NCI-H774 (cell line): ENCODE measurements at regions not wholly inside any gene's neighbourhood (a gene's known extent, or its start where the extent isn't known, plus 50 kb on each side); places are given as distances from the start of the nearest gene placed in this dataset.
"Not testable (repeated sequence)": the region's sequence is repeated elsewhere in the genome, so short reads cannot be mapped to it uniquely, and the experiment has no call there.

ENCODE experiments used
- DNase-seq: peaks from one replicate; lab custom pipeline; 2025; lab: John Stamatoyannopoulos, UW

- DNase-seq = no peak
These were observed 252.5 kb downstream of the SMAD2 start for GRCh38 chr18:47677952-47678351.

DNA sequence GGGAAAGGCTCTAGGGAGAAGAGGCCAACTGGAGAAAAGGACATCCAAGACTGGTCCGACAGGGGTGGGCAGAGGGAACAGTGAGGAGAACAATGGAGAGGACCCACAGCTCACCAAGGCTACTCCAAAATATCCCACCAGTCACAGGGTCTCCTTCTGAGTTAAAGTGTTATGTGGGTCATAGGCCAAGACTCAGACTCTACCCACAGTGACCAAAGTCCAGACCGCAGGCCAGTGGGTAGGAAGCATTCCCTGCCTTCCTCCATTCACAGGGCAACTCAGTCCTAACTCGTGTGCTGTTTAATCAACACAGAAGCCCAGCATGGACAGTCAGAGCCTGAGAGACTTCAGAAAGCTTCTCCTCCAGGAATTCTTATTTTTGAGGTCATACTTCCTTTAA lies 260.6 kb downstream of the SMAD2 start:
- DNase-seq = no peak

GRCh38 chr18:47658498-47658897 lies 272.0 kb downstream of the SMAD2 start:
- no peak for DNase-seq

GRCh38 chr18:47654988-47655387 lies 275.5 kb downstream of the SMAD2 start:
- no peak for DNase-seq

DNA sequence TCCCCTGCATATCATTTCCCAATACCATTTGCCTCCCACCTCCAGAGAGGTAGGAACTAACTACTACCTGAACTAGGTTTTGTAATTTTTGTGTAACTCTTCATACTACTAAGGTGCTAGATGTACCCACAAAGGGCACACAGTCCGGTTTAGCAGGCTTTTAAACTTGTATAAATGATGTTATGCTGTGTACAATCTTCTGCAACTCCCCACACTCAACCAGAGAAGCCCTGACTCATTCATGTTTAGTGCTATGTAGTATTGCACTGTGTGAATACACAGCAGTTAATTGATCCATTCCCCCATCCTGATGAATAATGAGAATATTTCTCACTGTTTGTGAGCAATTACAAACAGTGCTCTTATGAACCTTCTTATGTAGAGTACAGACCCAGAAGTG lies 285.6 kb downstream of the SMAD2 start:
- no peak for DNase-seq

DNA sequence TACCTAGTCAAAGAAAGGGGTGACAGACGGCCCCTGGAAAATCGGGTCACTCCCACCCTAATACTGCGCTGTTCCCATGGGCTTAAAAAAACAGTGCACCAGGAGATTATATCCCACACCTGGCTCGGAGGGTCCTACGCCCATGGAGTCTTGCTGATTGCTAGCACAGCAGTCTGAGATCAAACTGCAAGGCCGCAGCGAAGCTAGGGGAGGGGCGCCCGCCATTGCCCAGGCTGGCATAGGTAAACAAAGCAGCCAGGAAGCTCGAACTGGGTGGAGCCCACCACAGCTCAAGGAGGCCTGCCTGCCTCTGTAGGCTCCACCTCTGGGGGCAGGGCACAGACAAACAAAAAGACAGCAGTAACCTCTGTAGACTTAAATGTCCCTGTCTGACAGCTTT lies 292.9 kb downstream of the SMAD2 start:
- DNase-seq = not testable (repeated sequence)

- DNase-seq = no peak
These were observed 295.0 kb downstream of the SMAD2 start for GRCh38 chr18:47635416-47635815.

DNA sequence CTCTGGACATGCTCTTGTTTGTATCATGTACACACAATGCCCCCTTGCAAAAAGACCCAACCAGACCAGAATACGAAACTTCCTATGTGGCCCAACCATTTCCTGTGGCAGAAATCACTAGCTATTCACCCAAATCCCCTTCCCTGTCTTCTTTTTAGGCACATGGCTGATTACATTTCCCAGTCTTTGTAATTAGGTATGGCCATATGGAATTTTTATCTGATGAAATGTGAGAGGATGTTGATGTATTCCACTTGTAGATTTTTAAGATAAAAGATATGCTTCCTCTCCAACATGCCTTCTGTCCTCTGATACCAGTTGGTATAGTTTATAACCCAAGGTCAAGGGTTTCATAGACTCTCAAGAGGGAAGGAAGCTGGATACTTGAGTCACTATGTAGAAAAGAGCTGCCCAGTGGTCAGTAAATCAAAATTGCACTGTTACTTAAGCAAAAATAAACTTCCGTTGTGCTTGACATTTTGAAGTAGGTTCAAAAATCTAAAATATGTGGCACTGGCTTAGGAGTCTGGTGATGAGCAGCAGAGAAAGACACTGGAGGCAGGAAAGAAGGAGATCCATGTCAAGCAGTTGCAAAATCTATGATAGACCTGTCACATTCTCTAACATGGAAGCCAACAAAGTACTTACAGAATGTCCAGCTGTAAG lies 297.4 kb downstream of the SMAD2 start:
- no peak for DNase-seq

- no peak for DNase-seq
These were observed 301.6 kb downstream of the SMAD2 start for GRCh38 chr18:47628893-47629292.

GRCh38 chr18:47628240-47628781 lies 302.1 kb downstream of the SMAD2 start:
- no peak for DNase-seq

DNA sequence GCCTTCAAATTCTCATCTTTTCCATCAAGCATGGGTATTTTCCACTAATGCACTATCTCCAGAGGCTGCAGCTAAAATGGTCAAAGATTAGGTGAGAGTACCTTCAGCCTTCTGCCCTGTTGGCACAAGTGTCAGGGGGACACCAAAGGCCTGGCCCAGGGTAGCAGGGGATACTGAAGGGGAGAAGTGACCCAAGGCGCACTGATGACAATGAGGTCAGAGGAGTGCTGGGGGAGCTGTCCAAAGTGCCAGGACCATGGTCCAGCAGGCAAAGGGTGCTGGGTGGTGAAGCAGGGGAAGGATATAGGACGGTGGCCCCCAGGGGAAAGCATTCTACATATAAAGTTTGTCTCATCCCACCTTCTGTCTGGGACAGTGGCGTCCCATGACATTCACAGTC lies 303.4 kb downstream of the SMAD2 start:
- DNase-seq = no peak

GRCh38 chr18:47619771-47620448 lies 310.5 kb downstream of the SMAD2 start:
- DNase-seq = no peak

GRCh38 chr18:47618758-47619157 lies 311.7 kb downstream of the SMAD2 start:
- DNase-seq = no peak

- DNase-seq = no peak
These were observed 315.4 kb downstream of the SMAD2 start for GRCh38 chr18:47615043-47615442.

DNA sequence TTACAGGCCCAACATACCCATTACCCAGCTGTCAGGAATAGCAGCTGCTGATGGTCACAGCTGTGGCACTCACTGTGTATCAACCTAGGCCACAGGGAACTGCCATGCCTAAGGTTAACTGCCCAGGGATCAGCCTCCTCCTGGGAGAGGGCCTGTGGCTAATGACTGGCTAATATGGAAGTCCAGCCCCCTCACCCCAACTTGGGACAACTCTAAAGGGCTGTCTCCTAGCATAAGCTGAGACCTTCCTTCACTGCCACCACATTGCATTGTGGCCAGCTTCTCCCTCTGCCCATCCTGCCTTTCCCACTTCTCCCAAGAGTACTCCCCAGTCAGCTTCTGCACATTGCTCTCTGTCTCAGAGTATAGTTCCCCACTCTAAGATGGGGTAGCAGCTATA lies 316.5 kb downstream of the SMAD2 start:
- no peak for DNase-seq

- no peak for DNase-seq
These were observed 318.8 kb downstream of the SMAD2 start for GRCh38 chr18:47611649-47612048.

DNA sequence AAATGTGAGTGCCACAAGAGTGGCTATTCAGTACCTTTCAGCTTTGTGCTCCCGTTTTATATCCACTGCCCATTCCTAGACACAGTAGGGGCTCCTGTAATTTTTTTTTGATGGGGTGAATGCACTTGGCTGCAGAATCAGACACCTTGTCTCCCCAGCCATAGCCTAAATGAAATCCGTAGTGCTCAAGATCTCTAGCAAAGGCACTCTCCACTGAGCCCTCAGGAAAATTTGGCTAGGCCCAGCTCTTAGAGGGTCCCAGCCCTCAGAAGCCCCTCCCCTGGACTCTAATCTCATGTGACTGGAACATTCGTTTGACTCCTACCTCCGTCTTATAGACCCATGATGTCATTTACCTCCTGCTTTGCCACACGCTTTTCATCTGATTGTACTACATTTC lies 323.9 kb downstream of the SMAD2 start:
- no peak for DNase-seq

DNA sequence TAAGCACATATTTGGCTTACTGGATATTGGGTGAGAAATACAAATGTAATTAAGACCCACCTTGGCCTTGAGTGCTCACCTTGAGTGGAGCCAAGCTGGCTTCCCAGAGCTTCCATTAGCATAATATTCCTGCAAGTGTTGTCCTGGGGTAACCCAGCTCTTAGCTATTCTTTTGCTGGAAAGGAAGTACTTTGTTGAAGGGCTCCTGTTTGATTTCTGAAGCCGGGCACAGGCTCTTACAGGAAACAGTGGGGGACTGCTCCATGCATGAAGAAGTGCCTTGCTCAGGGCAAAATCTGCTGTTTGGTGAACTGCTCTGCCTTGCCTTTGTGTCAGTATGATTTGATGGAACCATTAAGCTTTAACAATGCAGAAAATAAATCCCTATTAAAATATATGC lies 325.4 kb downstream of the SMAD2 start:
- no peak for DNase-seq

DNA sequence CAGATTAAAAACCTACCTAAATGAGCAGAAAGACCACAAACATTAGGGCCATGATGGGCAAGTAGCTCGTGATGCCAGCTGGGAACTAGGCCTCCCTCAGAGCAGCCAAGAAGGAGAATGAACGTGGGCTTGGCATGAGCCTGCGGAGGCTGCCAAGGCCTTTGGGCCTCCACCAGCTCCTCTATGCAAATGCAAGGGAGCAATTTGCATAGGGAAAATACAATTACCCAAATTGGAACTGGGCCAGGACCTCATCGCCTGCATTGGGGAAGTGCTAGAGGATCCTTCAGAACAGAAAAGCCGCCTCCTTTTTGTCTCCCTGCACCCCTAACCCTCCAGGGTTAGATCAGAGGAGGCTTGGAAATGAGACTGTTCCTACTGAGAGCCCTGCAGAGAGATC lies 326.4 kb downstream of the SMAD2 start:
- no peak for DNase-seq

- DNase-seq = no peak
These were observed 327.3 kb downstream of the SMAD2 start for GRCh38 chr18:47603158-47603557.

DNA sequence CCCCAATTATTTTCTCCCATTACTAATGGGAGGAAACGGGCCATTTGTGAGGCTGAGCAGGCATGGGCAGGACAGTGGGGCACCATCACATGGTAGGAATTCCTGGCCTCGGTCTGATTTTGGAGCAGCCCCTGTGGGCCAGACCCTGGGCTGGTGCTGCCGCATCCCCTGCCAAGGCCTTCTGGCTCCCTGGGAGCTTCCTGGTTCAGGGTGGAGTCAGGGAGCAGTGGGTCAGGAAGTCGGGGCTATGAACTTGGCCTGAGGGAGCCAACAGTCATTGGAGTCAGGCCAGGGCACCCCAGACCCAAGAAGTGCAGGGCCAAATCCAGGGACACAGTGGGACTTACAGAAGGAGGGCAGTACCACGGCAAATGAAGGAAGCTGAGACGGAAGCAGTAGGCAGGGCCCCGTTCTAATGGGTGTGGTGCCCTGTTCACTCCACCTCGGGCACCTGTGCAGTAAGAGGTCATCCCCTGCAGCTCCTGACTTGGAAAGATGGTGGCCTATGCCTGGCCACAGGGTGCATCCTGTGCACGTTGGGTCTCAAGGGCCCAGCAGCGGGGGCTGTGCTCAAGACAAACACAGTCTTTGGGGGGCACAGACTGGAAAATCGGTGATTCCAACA lies 328.1 kb downstream of the SMAD2 start:
- no peak for DNase-seq

- DNase-seq = no peak
These were observed 328.7 kb downstream of the SMAD2 start for GRCh38 chr18:47601581-47602272.
